Peyer's patch (tissue), 4 donors: ENCODE measurements at regions not wholly inside any gene's neighbourhood (a gene's known extent, or its start where the extent isn't known, plus 50 kb on each side); places are given as distances from the start of the nearest gene placed in this dataset.

Experiments used
- POLR2A ChIP-seq, 2 donors: fragments of 450-650 bp; IDR thresholded peaks; one replicate each; pipeline ENCODE4 v1.5.1; 2017; ENCODE audit warnings: antibody characterized with exemption in 2 of 2, mild to moderate bottlenecking in 2 of 2, moderate library complexity in 2 of 2
- TF ChIP-seq, protein P1 (sequence below), 6 experiments: fragments of 450-650 bp in 4 of 6; fragments of 200-600 bp in 2 of 6; sonication (generic) in 1 of 6; IDR thresholded peaks; one replicate each; pipeline ENCODE4 v1.5.1; 2017 to 2019; ENCODE audit warnings: antibody characterized with exemption in 6 of 6, mild to moderate bottlenecking in 3 of 6, moderate library complexity in 1 of 6

GRCh38 chr2:23019476-23019875, 365.5 kb upstream of the KLHL29 start:
- TF ChIP-seq POLR2A (IDR thresholded peaks at IDR 0.05) = no peak
- TF ChIP-seq, protein P1, sequence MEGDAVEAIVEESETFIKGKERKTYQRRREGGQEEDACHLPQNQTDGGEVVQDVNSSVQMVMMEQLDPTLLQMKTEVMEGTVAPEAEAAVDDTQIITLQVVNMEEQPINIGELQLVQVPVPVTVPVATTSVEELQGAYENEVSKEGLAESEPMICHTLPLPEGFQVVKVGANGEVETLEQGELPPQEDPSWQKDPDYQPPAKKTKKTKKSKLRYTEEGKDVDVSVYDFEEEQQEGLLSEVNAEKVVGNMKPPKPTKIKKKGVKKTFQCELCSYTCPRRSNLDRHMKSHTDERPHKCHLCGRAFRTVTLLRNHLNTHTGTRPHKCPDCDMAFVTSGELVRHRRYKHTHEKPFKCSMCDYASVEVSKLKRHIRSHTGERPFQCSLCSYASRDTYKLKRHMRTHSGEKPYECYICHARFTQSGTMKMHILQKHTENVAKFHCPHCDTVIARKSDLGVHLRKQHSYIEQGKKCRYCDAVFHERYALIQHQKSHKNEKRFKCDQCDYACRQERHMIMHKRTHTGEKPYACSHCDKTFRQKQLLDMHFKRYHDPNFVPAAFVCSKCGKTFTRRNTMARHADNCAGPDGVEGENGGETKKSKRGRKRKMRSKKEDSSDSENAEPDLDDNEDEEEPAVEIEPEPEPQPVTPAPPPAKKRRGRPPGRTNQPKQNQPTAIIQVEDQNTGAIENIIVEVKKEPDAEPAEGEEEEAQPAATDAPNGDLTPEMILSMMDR (IDR thresholded peaks at IDR 0.05) = no peak
